GM21723 (cell line): ENCODE measurements at regions not wholly inside any gene's neighbourhood (a gene's known extent, or its start where the extent isn't known, plus 50 kb on each side); places are given as distances from the start of the nearest gene placed in this dataset.

ENCODE experiments used
- ATAC-seq: cut with Tn5 transposase; IDR thresholded peaks from one replicate; pipeline ENCODE4 v1.9.1; 2021; ENCODE audit warnings: mild to moderate bottlenecking, moderate library complexity; ENCODE audit not compliant: unreplicated experiment

- no peak for ATAC-seq
These were observed 249.7 kb upstream of the HS3ST5 start for GRCh38 chr6:114592506-114592905.

DNA sequence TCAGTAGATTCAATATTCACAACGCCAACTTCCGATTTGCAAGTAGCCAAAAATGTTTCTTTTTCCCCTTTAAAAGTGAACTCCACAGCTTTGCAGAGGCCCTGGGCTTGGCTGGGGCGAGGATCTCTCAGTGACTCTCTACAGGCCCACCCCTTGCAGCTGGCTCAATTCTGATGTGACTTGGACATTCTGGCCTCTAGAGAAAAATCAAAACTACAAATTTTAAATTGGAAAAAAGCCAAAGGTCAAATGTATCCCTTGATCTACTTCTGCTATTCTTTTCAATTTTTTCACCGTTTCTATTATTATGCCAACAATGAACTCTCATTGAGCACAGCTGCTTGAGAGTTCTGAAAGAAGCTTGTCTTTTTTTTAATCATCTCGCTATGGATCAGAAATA is 245.9 kb upstream of the HS3ST5 start:
- no peak for ATAC-seq

GRCh38 chr6:114586298-114586697 is 243.5 kb upstream of the HS3ST5 start:
- no peak for ATAC-seq

DNA sequence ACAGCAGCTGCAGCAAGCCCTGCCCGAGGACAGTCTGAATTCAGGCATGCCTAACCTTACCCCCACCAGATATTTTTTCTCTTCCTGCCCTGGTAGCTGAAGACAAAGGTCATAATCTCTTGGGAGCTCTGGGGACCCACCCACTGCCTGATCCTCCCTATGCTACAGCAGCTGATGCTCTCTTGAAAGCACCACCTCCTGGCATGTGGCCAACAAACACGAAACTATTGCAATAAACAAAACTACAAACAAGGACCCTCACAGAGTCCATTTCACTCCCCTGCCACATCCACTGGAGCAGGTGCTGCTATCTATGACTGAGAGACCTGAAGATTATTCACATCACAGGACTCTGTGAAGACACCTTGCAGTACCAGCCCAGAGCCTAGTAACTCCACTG is 238.5 kb upstream of the HS3ST5 start:
- no peak for ATAC-seq

- ATAC-seq, result no peak
These were observed 238.1 kb upstream of the HS3ST5 start for GRCh38 chr6:114580882-114581281.

DNA sequence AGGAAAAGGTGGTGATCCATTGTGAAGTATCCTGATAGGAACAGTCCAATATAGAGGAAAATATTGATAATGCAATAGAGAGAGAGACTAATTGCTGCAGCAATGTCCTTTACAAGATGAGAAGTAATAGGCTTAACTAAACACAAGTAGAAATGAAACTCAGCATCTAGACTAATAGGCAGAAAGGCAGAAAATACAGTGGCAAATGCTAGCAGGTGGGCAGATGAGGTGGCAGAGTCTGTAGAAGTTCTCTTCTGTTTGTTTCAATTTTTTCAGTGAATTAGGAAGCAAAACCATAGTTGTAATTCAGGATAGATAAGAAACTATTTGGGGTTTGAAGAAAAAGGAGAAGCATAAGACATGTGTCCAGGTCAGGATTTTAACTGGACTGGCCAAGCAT is 236.7 kb upstream of the HS3ST5 start:
- ATAC-seq, result no peak

DNA sequence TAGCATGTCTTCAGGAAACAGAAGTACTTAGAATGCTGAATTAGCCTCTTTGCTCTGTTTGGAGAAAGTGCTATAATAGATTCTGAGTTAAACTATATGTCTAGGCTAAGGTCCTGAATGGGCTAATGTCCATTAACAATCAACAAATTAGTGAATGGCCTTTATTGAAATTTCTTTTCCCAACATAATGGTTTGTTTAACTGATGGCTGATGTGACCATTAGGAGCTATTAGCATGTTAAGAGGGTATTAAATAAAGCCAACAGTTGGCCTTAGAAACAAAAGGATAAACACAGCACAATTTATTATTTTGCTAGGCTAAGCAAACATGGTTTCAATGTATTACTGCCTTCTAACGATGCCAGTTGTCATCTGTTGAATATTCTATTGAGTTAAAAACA is 234.3 kb upstream of the HS3ST5 start:
- ATAC-seq, result no peak

- ATAC-seq, result no peak
These were observed 233.5 kb upstream of the HS3ST5 start for GRCh38 chr6:114576330-114576729.

DNA sequence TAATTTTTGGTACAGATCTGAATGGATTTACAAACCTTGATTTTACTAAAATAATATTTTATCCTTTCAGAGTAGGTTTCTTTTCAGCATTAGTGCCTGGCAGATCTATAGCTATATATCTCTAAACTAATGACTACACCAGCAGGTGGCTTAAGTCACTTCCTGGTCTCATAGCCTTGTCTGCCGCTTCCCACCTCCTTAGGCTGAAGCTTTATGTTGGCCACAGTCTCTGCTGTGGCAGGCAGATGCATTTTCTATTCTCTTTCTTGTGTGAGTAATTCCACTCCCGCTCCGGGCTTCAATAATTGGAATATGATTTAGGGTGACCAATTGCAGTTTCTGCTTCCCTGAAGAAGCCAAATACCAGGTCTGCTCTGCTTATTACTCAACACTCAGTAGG is 226.8 kb upstream of the HS3ST5 start:
- no peak for ATAC-seq

GRCh38 chr6:114564302-114564933 is 221.6 kb upstream of the HS3ST5 start:
- ATAC-seq, result no peak

- ATAC-seq, result no peak
These were observed 216.6 kb upstream of the HS3ST5 start for GRCh38 chr6:114559419-114559818.

DNA sequence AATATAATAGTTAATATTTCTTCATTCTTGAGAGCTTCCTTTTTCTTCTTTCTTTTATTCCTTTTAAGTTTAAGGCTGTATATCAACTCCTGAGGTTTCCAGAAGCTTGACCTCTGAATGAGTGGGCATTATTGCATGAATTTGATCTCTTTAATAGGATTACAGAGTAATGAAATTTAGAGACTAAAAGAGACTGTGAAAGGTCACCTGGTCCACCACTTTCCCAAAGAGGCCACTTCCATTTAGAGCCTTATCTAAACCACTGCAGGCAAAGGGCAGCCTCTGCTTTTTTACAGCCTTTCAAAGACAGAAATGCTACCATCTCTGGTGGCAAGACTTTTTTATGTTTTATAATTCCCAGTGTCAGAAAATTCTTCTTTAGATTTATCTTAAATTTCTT is 215.3 kb upstream of the HS3ST5 start:
- no peak for ATAC-seq

DNA sequence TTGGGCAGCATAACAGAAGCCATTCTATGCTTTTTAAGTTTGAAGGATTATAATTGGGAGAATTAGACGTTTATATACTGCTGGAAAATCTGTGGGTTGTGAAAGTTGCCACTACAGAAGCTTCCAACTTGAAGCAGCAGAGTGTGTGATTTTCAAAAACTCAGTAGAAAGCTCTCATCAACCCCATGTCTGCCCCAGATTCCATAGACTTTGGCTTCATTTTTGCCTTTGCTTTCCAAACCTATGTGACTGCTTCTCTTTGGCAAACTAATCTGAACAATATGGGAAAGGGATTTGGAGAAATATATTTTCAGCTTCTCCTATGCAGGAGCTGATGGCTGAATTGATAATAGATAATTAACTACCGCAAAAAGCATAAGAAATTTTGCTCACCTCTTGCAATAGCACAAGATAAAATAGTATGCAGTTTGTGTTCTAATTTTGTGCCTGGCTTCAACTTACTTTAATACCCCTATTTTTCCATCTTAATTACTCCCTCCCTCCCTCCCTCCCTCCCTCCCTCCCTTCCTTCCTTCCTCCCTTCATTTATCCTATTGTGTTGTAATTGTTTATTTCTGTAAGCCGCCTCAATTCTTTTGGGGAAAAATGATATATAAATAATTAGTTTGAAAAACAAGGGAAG is 214.1 kb upstream of the HS3ST5 start:
- ATAC-seq, result no peak

DNA sequence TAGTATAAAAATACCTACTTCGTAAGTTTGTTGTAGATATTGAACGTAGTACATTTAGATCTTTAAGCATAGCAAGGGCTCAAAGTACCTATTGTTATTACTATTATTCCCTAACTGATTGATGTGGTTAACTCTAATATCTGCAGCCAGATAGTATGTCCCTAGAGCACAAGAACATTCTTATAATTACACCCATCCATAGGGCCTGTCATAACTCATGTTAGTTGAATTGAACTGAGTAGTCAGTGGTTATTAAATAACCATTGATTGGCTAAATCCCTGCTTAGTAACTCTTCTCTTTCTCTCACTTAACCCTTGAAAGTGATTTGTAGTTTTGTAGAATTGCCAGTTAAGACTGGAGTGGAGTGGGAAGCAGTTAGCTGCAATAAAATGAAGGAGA is 207.5 kb upstream of the HS3ST5 start:
- no peak for ATAC-seq

- ATAC-seq, result no peak
These were observed 200.9 kb upstream of the HS3ST5 start for GRCh38 chr6:114543696-114544095.

DNA sequence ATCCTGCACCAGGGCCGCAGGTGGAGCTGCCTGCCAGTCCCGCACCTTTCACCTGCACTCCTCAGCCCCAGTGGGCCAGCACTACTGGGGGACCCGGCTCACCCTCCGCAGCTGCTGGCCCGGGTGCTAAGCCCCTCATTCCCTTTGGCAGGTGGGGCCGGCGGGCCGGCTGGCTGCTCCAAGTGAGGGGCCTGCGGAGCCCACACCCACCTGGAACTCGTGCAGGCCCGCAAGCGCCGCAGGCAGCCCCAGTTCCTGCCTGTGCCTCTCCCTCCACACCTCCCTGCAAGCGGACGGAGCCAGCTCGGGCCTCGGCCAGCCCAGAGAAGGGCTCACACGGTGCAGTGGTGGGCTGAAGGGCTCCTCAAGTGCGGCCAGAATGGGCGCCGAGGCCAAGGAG is 199.0 kb upstream of the HS3ST5 start:
- no peak for ATAC-seq

DNA sequence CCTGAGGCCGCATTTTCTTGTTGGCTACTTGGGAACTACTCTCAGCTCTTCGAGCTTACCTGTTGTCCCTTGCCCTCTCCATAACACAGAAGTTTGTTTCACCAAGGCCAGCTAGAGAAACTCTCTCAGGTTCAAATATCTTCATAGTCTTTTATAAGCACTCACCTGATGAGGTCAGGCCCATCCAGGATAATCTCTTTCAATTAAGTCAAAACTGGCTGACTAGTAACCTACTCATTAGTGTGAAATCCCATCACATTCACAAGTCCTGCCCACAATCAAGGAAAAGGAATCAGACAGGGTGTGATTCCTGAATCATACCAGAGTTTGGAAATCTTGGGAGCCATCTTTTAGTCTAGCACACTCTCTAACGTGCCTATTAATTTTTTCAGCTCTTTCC is 195.2 kb upstream of the HS3ST5 start:
- ATAC-seq, result no peak

- no peak for ATAC-seq
These were observed 192.0 kb upstream of the HS3ST5 start for GRCh38 chr6:114534813-114535212.

GRCh38 chr6:114524081-114524480 is 181.3 kb upstream of the HS3ST5 start:
- ATAC-seq, result no peak

DNA sequence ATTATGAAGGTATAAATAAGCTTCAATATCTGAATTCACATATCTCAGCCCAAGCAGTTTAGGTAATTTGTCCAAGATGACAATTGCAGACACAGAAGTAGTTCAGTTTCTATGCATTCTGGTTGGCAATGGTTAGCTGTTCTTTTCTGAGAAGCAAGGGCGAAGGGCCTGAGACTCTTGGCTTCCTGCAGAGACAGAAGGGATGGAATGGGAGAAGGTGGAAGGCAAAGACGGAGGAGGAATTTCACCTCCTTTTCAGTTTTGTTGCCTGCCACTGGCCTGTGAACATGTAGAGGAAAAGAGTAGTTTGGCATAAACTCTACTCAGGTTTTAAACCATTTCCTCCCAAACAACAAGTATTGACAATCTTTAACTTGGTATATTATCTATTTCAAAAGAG is 180.7 kb upstream of the HS3ST5 start:
- ATAC-seq, result no peak

DNA sequence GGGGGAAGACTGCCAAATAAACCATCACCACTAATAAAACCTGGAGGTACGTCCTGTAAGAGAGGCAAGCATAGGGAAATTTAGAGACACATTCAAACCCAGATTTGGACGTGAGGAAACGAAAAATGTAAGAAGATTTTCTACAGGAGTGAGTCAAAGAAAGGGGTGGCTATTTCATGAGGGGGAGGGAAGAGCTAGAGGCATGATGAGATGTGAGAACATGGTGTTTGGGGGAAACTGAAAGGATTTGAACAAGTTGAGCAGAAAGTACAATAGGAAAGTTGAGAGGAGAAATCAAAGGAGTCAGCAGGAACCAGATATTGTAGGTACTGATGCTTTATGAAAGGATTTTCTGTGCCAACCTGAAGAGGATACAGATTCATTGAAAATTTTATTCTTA is 179.1 kb upstream of the HS3ST5 start:
- no peak for ATAC-seq

GRCh38 chr6:114520976-114521375 is 178.2 kb upstream of the HS3ST5 start:
- ATAC-seq, result no peak

GRCh38 chr6:114514170-114514569 is 171.3 kb upstream of the HS3ST5 start:
- no peak for ATAC-seq
